OCI-LY7 (cell line): ENCODE measurements at regions not wholly inside any gene's neighbourhood (a gene's known extent, or its start where the extent isn't known, plus 50 kb on each side); places are given as distances from the start of the nearest gene placed in this dataset.

ENCODE experiments used
- BruUV-seq: library from RNA; stranded (reverse); fragments of 400-500 nt; replicated peaks from 2 replicates; lab custom pipeline; 2021; lab: Mats Ljungman, UMichigan
- CTCF ChIA-PET: fragments of 300-600 bp; sonication (Branson Sonifier 250); formaldehyde crosslinking; loops from one replicate; lab custom pipeline; 2022; ENCODE audit warnings: antibody characterized with exemption; ENCODE audit not compliant: unreplicated experiment; lab: Charles Lee
- POLR2A ChIA-PET: fragments of 300-600 bp; sonication (Branson Sonifier 250); formaldehyde crosslinking; loops from one replicate; lab custom pipeline; 2022; ENCODE audit warnings: antibody characterized with exemption; lab: Charles Lee
- DNase-seq: peaks from one replicate; pipeline ENCODE4 v3.0.0-alpha.2; 2015; ENCODE audit warnings: low spot score
- H2AFZ ChIP-seq: fragments of 200-600 bp; sonication (generic), shearing (Covaris generic); 2 replicates; pipeline ENCODE4 v1.6.1; 2014; ENCODE audit warnings: mild to moderate bottlenecking, antibody characterized with exemption, low read length, moderate library complexity
- H3K27ac ChIP-seq: fragments of 200-600 bp; sonication (generic); 2 replicates; pipeline ENCODE4 v1.5.1; 2014; ENCODE audit warnings: mixed run types, low read depth, mild to moderate bottlenecking, moderate library complexity, low read length, inconsistent platforms; ENCODE audit not compliant: poor library complexity, severe bottlenecking
- H3K36me3 ChIP-seq: fragments of 200-600 bp; sonication (generic); 2 replicates; pipeline ENCODE4 v1.6.1; 2014; ENCODE audit warnings: mild to moderate bottlenecking, antibody characterized with exemption, low read length, moderate library complexity, mixed read lengths; ENCODE audit not compliant: insufficient read depth
- H3K4me1 ChIP-seq: fragments of 200-600 bp; sonication (generic); 2 replicates; pipeline ENCODE4 v1.5.1; 2014; ENCODE audit warnings: mild to moderate bottlenecking, low read length; ENCODE audit not compliant: insufficient read depth, poor library complexity, severe bottlenecking
- H3K4me2 ChIP-seq: fragments of 200-600 bp; sonication (generic); 2 replicates; pipeline ENCODE4 v1.6.1; 2014; ENCODE audit warnings: mild to moderate bottlenecking, low read length
- H3K4me3 ChIP-seq: fragments of 200-600 bp; sonication (generic); 2 replicates; pipeline ENCODE4 v1.5.1; 2014; ENCODE audit warnings: mild to moderate bottlenecking, low read depth, low read length; ENCODE audit not compliant: poor library complexity, severe bottlenecking
- H3K79me2 ChIP-seq: fragments of 200-600 bp; sonication (generic); 2 replicates; pipeline ENCODE4 v1.6.1; 2016; ENCODE audit warnings: low read depth, mild to moderate bottlenecking, low read length, moderate library complexity, mixed read lengths; ENCODE audit not compliant: insufficient read depth
- H3K9me2 ChIP-seq: fragments of 200-600 bp; sonication (generic); 2 replicates; pipeline ENCODE4 v1.6.1; 2016; ENCODE audit warnings: mild to moderate bottlenecking, low read length, mixed read lengths; ENCODE audit not compliant: insufficient read depth
- H3K9me3 ChIP-seq: fragments of 200-600 bp; sonication (generic); 2 replicates; pipeline ENCODE4 v1.6.1; 2014; ENCODE audit warnings: mild to moderate bottlenecking, mixed run types, low read length, mixed read lengths
- H4K20me1 ChIP-seq: fragments of 200-600 bp; sonication (generic); 2 replicates; pipeline ENCODE4 v1.6.1; 2014; ENCODE audit warnings: mild to moderate bottlenecking, antibody characterized with exemption, low read length, moderate library complexity, mixed read lengths; ENCODE audit not compliant: insufficient read depth
- EZH2phosphoT487 ChIP-seq: fragments of 200-600 bp; sonication (generic); IDR thresholded peaks from 2 replicates; pipeline ENCODE4 v1.6.1; 2018; ENCODE audit warnings: low read depth, borderline replicate concordance, mild to moderate bottlenecking, mixed run types, antibody characterized with exemption, low read length, moderate library complexity, mixed read lengths
- intact Hi-C: fragments of 100-400 bp; cut with micrococcal nuclease; formaldehyde crosslinking; loops from one replicate; pipeline ENCODE4 v1.10.0; 2022; ENCODE audit not compliant: unreplicated experiment
- TF ChIP-seq, protein P1 (sequence below): fragments of 200-600 bp; sonication (generic); conservative IDR thresholded peaks from 2 replicates; pipeline ENCODE4 v1.5.1; 2014; ENCODE audit warnings: mild to moderate bottlenecking, antibody characterized with exemption, low read length, moderate library complexity, mixed read lengths

DNA sequence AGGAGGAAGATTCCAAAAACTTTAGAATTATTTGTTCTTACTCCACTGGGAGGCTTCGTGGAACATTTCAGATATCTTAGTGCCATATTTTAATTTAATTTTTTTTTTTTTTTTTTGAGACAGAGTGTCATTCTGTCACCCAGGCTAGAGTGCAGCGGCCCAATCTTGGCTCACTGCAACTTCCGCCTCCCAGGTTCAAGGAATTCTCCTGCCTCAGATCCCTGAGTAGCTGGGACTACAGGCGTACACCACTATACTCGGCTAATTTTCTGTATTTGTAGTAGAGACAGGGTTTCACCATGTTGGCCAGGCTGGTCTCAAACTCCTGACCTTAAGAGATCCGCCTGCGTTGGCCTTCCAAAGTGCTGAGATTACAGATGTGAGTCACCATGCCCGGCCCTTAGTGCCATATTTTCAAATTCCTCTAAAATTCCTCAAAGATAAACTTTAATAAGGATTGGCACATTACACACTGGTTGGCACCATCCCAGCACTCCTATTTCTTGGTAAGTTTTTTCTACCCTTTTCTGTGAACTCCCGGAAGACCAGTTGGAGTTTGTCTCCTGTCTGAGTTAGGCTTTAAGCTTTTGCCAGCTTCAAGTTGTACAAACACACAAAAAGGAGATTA lies 693.7 kb downstream of the MCTP2 start:
- Histone ChIP-seq H2AFZ (no peak overlapping the region), H4K20me1 (no peaks in the 10 kb centered on the region), H3K36me3 (no peaks in the 10 kb centered on the region), H3K79me2 (no peaks in the 10 kb centered on the region), H3K4me2 (no peak overlapping the region), H3K9me3 (no peaks in the 10 kb centered on the region), H3K27ac (no peak overlapping the region), H3K4me1 (no peaks in the 10 kb centered on the region), H3K4me3 (no peak overlapping the region), H3K9me2 (no peaks in the 10 kb centered on the region)
- POLR2A ChIA-PET: interaction anchor here (1.9 kb wide), 1 partner anchor 11 kb away, joined by 7 read pairs; no protein-coding TSS in a partner anchor
- no peak for TF ChIP-seq EZH2phosphoT487
- TF ChIP-seq, protein P1, sequence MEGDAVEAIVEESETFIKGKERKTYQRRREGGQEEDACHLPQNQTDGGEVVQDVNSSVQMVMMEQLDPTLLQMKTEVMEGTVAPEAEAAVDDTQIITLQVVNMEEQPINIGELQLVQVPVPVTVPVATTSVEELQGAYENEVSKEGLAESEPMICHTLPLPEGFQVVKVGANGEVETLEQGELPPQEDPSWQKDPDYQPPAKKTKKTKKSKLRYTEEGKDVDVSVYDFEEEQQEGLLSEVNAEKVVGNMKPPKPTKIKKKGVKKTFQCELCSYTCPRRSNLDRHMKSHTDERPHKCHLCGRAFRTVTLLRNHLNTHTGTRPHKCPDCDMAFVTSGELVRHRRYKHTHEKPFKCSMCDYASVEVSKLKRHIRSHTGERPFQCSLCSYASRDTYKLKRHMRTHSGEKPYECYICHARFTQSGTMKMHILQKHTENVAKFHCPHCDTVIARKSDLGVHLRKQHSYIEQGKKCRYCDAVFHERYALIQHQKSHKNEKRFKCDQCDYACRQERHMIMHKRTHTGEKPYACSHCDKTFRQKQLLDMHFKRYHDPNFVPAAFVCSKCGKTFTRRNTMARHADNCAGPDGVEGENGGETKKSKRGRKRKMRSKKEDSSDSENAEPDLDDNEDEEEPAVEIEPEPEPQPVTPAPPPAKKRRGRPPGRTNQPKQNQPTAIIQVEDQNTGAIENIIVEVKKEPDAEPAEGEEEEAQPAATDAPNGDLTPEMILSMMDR: no peak
- BruUV-seq: no TSS peak
- no peak for DNase-seq
- intact Hi-C loops: no loop called here
- CTCF ChIA-PET: no interaction called here

DNA sequence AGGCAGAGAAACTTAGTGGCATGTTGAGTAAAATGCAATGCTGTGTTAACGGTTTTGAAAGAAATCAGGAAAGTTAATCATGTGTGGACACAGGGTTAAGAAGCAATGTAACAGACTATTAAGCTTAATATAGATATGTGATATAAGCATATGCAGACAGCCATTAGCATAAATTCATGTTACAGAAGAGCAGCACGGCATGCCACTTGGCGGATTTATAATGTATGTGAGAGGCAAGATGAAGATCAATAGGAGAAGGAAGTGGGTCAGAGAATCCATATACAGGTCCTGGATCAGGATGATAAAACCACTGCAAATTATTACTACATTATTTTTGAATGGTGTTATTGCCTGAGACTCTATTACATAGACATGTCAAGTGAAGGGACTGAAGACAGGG lies 694.3 kb downstream of the MCTP2 start:
- ChIA-PET POLR2A (no interaction called here), CTCF (no interaction called here)
- H3K4me2 ChIP-seq: no peak overlapping the region
- TF ChIP-seq EZH2phosphoT487: no peak
- TF ChIP-seq, protein P1: no peak
- no peaks in the 10 kb centered on the region for H3K4me1 ChIP-seq
- no peaks in the 10 kb centered on the region for H3K79me2 ChIP-seq
- no TSS peak for BruUV-seq
- no peak for DNase-seq
- intact Hi-C loops: no loop called here
- no peak overlapping the region for H3K4me3 ChIP-seq
- H4K20me1 ChIP-seq: no peaks in the 10 kb centered on the region
- H3K36me3 ChIP-seq: no peaks in the 10 kb centered on the region
- no peak overlapping the region for H2AFZ ChIP-seq
- H3K9me3 ChIP-seq: no peaks in the 10 kb centered on the region
- no peak overlapping the region for H3K27ac ChIP-seq
- H3K9me2 ChIP-seq: no peaks in the 10 kb centered on the region

DNA sequence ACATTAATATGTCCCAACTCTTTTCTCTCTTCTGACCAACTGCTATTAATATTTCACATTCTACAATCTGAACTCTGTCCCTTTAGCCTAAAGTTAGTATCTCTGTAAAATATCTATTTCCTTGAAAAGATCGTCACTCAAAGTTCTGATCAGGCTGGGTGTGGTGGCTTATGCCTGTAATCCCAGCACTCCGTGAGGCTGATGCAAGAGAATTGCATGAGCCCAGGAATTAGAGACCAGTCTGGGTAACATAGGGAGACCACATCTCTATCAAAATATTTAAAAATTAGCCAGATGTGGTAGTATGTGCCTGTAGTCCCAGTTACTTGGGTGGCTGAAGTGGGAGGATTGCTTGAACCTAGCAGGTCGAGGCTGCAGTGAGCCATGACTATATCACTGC lies 695.6 kb downstream of the MCTP2 start:
- DNase-seq: no peak
- Histone ChIP-seq H3K4me1 (no peaks in the 10 kb centered on the region), H3K79me2 (no peaks in the 10 kb centered on the region), H4K20me1 (no peaks in the 10 kb centered on the region), H3K36me3 (no peaks in the 10 kb centered on the region), H3K9me2 (no peaks in the 10 kb centered on the region), H3K9me3 (no peaks in the 10 kb centered on the region), H3K4me2 (no peak overlapping the region), H2AFZ (no peak overlapping the region), H3K27ac (no peak overlapping the region), H3K4me3 (no peak overlapping the region)
- no peak for TF ChIP-seq EZH2phosphoT487
- TF ChIP-seq, protein P1: no peak
- intact Hi-C loops: no loop called here
- ChIA-PET CTCF (no interaction called here), POLR2A (interaction anchor here (0.6 kb wide), 1 partner anchor 95 kb away, joined by 3 read pairs; no protein-coding TSS in a partner anchor)
- no TSS peak for BruUV-seq
